PC-3 (cell line): ENCODE measurements at regions not wholly inside any gene's neighbourhood (a gene's known extent, or its start where the extent isn't known, plus 50 kb on each side); places are given as distances from the start of the nearest gene placed in this dataset.

ENCODE experiments used
- ATAC-seq: fragments of 200-7000 bp; cut with Tn5 transposase; 2 replicates; pipeline ENCODE4 v1.9.1; 2020; ENCODE audit warnings: mild to moderate bottlenecking, moderate library complexity
- BruUV-seq: library from RNA; stranded (reverse); fragments of 400-500 nt; replicated peaks from 2 replicates; lab custom pipeline; 2021; lab: Mats Ljungman, UMichigan
- CTCF ChIA-PET: fragments of 300-600 bp; sonication (Branson Sonifier 250); formaldehyde crosslinking; loops from one replicate; lab custom pipeline; 2022; ENCODE audit warnings: antibody characterized with exemption; lab: Charles Lee
- POLR2A ChIA-PET: fragments of 300-600 bp; sonication (Branson Sonifier 250); formaldehyde crosslinking; loops from one replicate; lab custom pipeline; 2022; ENCODE audit warnings: antibody characterized with exemption; ENCODE audit not compliant: unreplicated experiment; lab: Charles Lee
- DNase-seq: peaks from one replicate; pipeline ENCODE4 v3.0.0-alpha.2; 2015
- H2AFZ ChIP-seq: fragments of 300-600 bp; sonication (generic); 2 replicates; pipeline ENCODE4 v1.6.0; 2016; ENCODE audit warnings: antibody characterized with exemption, low read length
- H3F3A ChIP-seq: fragments of 300-600 bp; sonication (generic); one replicate; pipeline ENCODE4 v1.6.0; 2017; ENCODE audit warnings: antibody characterized with exemption, low read length, control low read depth, mild to moderate bottlenecking; ENCODE audit not compliant: unreplicated experiment
- H3K27ac ChIP-seq: fragments of 300-600 bp; sonication (generic); 2 replicates; pipeline ENCODE4 v1.5.1; 2016; ENCODE audit warnings: mild to moderate bottlenecking, low read length
- H3K27me3 ChIP-seq: fragments of 300-600 bp; sonication (generic); 2 replicates; pipeline ENCODE4 v1.6.1; 2016; ENCODE audit warnings: low read length, mixed read lengths
- H3K36me3 ChIP-seq: fragments of 300-600 bp; sonication (generic); 2 replicates; pipeline ENCODE4 v1.6.1; 2016; ENCODE audit warnings: low read depth, mixed run types, low read length, mixed read lengths
- H3K4me1 ChIP-seq: fragments of 300-600 bp; sonication (generic); 2 replicates; pipeline ENCODE4 v1.5.1; 2016; ENCODE audit warnings: low read length; ENCODE audit not compliant: insufficient read depth
- H3K4me2 ChIP-seq: fragments of 300-600 bp; sonication (generic); 2 replicates; pipeline ENCODE4 v1.6.0; 2016; ENCODE audit warnings: low read length
- H3K4me3 ChIP-seq: fragments of 300-600 bp; sonication (generic); 2 replicates; pipeline ENCODE4 v1.5.1; 2016; ENCODE audit warnings: mild to moderate bottlenecking, low read length, mixed read lengths
- H3K79me2 ChIP-seq: fragments of 300-600 bp; sonication (generic); 2 replicates; pipeline ENCODE4 v1.6.1; 2017; ENCODE audit warnings: low read length, mixed read lengths
- H3K9ac ChIP-seq: fragments of 300-600 bp; sonication (generic); 2 replicates; pipeline ENCODE4 v1.6.0; 2016; ENCODE audit warnings: mild to moderate bottlenecking, low read length
- H3K9me2 ChIP-seq: fragments of 300-600 bp; sonication (generic); replicated peaks from 2 replicates; pipeline ENCODE4 v1.6.1; 2016; ENCODE audit warnings: mixed run types, low read length, mixed read lengths
- H3K9me3 ChIP-seq: fragments of 300-600 bp; sonication (generic); 2 replicates; pipeline ENCODE4 v1.6.1; 2016; ENCODE audit warnings: low read length, mixed read lengths
- H4K20me1 ChIP-seq: fragments of 300-600 bp; sonication (generic); 2 replicates; pipeline ENCODE4 v1.6.1; 2016; ENCODE audit warnings: low read length, mixed read lengths
- CTCF ChIP-seq: fragments of 300-600 bp; sonication (generic); conservative IDR thresholded peaks from 2 replicates; pipeline ENCODE4 v1.5.1; 2017; ENCODE audit warnings: antibody characterized with exemption, low read depth, mild to moderate bottlenecking, low read length
- EZH2 ChIP-seq: fragments of 300-600 bp; sonication (generic); IDR thresholded peaks from one replicate; pipeline ENCODE4 v1.6.1; 2017; ENCODE audit warnings: antibody characterized with exemption, mild to moderate bottlenecking, low read length; ENCODE audit not compliant: unreplicated experiment
- EZH2phosphoT487 ChIP-seq: fragments of 300-600 bp; sonication (generic); IDR thresholded peaks from 2 replicates; pipeline ENCODE4 v1.6.1; 2018; ENCODE audit warnings: mild to moderate bottlenecking, antibody characterized with exemption, low read length, borderline replicate concordance
- intact Hi-C: fragments of 100-400 bp; cut with micrococcal nuclease; formaldehyde crosslinking; loops from 2 replicates; pipeline ENCODE4 v1.9.0; 2023

DNA sequence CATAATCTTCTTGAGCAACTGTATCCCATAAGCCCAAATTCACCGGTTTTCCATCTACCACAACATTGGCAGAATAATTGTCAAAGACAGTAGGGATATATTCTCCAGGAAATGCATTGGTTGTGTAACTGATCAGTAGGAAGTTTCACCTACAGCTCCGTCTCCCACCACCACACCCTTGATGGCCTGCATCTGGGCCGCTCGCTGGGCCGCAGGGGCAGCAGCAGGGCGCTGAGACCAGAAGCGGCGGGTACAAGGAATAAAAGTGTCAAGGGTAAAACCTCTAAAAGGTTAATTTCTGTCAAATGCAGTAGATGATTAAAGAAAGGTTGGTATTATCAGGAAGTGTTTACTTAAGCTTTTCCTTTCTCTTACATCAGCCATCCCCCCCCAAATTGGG lies 167.6 kb upstream of the DKK2 start:
- H3K9me3 ChIP-seq = no peaks in the 10 kb centered on the region
- no peaks in the 10 kb centered on the region for H3F3A ChIP-seq
- no peaks in the 10 kb centered on the region for H3K79me2 ChIP-seq
- no peak overlapping the region for H3K4me3 ChIP-seq
- DNase-seq (no peak), ATAC-seq (no peak)
- H3K27me3 ChIP-seq = peaks cover 10% of the 10 kb centered on the region
- POLR2A ChIA-PET = no interaction called here
- no peak overlapping the region for H3K9ac ChIP-seq
- H2AFZ ChIP-seq = no peak overlapping the region
- H3K4me2 ChIP-seq = no peak overlapping the region
- H3K36me3 ChIP-seq = no peaks in the 10 kb centered on the region
- intact Hi-C loops = no loop called here
- no peaks in the 10 kb centered on the region for H3K9me2 ChIP-seq
- CTCF ChIA-PET = no interaction called here
- H3K27ac ChIP-seq = no peak overlapping the region
- no TSS peak for BruUV-seq
- no peaks in the 10 kb centered on the region for H4K20me1 ChIP-seq
- TF ChIP-seq CTCF (no peak), EZH2phosphoT487 (no peak), EZH2 (no peak)
- H3K4me1 ChIP-seq = no peaks in the 10 kb centered on the region

DNA sequence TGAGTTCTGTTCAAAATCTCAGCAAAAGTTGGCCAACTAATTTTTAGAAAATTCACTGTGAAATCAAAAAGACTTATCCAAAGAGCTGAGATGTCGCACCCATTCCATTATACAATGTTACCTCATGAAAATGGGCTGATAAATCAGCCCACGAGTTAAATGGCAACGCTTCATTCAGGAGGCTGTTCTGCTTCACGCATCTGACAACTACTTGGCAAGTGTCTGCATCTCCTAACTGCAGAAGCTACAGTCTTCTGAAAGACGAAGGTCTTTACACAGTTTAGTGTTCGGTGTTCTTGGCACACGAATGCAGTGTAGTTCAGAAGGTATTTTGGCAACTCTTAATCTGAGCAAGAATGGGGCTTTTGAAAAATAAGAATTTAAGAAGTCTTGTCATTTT lies 166.6 kb upstream of the DKK2 start:
- no peaks in the 10 kb centered on the region for H3K36me3 ChIP-seq
- no peak overlapping the region for H3K4me2 ChIP-seq
- intact Hi-C loops = no loop called here
- DNase-seq (no peak), ATAC-seq (no peak)
- H3K27ac ChIP-seq = no peak overlapping the region
- POLR2A ChIA-PET = no interaction called here
- H3K9ac ChIP-seq = no peak overlapping the region
- TF ChIP-seq EZH2 = no peak
- no peak for TF ChIP-seq EZH2phosphoT487
- no peak for TF ChIP-seq CTCF
- no peak overlapping the region for H2AFZ ChIP-seq
- CTCF ChIA-PET = no interaction called here
- H3K4me1 ChIP-seq = no peaks in the 10 kb centered on the region
- H3K9me3 ChIP-seq = no peaks in the 10 kb centered on the region
- H4K20me1 ChIP-seq = no peaks in the 10 kb centered on the region
- H3K79me2 ChIP-seq = no peaks in the 10 kb centered on the region
- no peaks in the 10 kb centered on the region for H3F3A ChIP-seq
- H3K9me2 ChIP-seq = no peaks in the 10 kb centered on the region
- H3K27me3 ChIP-seq = peaks cover 10% of the 10 kb centered on the region
- no peak overlapping the region for H3K4me3 ChIP-seq
- BruUV-seq = no TSS peak

DNA sequence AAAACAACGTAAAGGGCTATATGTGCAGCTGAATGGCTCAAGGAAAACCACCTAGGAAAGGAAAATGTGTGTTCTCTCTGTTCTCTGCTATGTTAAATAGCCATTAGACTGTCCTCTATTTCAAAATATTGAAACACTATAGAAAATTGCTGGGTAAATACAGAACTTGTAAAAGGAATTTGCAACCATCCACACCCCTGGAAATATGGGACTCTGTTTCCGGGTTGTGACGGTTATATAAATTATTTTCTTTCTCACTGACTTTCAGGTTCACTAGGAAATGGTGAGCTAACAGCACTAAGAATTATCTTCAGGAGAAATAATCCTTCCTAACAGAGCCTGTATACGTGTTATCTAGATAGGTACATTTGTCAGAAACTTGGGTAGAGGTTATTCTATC lies 161.0 kb upstream of the DKK2 start:
- BruUV-seq = no TSS peak
- ATAC-seq = no peak
- Histone ChIP-seq H2AFZ (no peak overlapping the region), H3K4me3 (no peak overlapping the region), H3K4me2 (no peak overlapping the region), H3K9me2 (no peaks in the 10 kb centered on the region), H4K20me1 (no peaks in the 10 kb centered on the region), H3K9ac (no peak overlapping the region), H3K9me3 (no peaks in the 10 kb centered on the region), H3F3A (no peaks in the 10 kb centered on the region), H3K79me2 (no peaks in the 10 kb centered on the region), H3K27me3 (no peaks in the 10 kb centered on the region), H3K4me1 (no peaks in the 10 kb centered on the region), H3K36me3 (no peaks in the 10 kb centered on the region), H3K27ac (no peak overlapping the region)
- no peak for DNase-seq
- intact Hi-C loops = no loop called here
- POLR2A ChIA-PET = no interaction called here
- CTCF ChIA-PET = no interaction called here
- TF ChIP-seq CTCF (no peak), EZH2 (no peak), EZH2phosphoT487 (no peak)
